Spleen (tissue), 11 donors: ENCODE measurements at regions not wholly inside any gene's neighbourhood (a gene's known extent, or its start where the extent isn't known, plus 50 kb on each side); places are given as distances from the start of the nearest gene placed in this dataset.

Source experiments
- DNase-seq: peaks from one replicate; pipeline ENCODE4 v3.0.0-alpha.2; 2020
- H3K27ac ChIP-seq, 8 donors: fragments of 200-600 bp; sonication (generic) in 7 of 8; 1 replicate in 4 of 8; 2 replicates in 4 of 8; pipeline versions ENCODE4 v1.5.0 to v1.8.0; 2016 to 2021; ENCODE audit warnings: inconsistent platforms in 4 of 8, mild to moderate bottlenecking in 4 of 8, moderate library complexity in 1 of 8
- H3K27me3 ChIP-seq, 7 donors: fragments of 200-600 bp; sonication (generic) in 6 of 7; replicated peaks in 1 of 7; 1 replicate in 4 of 7; 2 replicates in 3 of 7; pipeline versions ENCODE4 v1.5.0 to v1.8.0; 2016 to 2021; ENCODE audit warnings: inconsistent platforms in 3 of 7, mild to moderate bottlenecking in 1 of 7
- H3K36me3 ChIP-seq, 6 donors: fragments of 200-600 bp; sonication (generic) in 5 of 6; 1 replicate in 4 of 6; 2 replicates in 2 of 6; pipeline versions ENCODE4 v1.5.0 to v1.8.0; 2016 to 2021; ENCODE audit warnings: inconsistent platforms in 2 of 6
- H3K4me1 ChIP-seq, 6 donors: fragments of 200-600 bp; sonication (generic) in 5 of 6; 1 replicate in 3 of 6; 2 replicates in 3 of 6; pipeline versions ENCODE4 v1.5.0 to v1.8.0; 2016 to 2021; ENCODE audit warnings: inconsistent platforms in 3 of 6
- H3K4me3 ChIP-seq, 8 donors: fragments of 200-600 bp; sonication (generic) in 7 of 8; 1 replicate in 4 of 8; 2 replicates in 4 of 8; pipeline versions ENCODE4 v1.5.0 to v1.8.0; 2016 to 2021; ENCODE audit warnings: inconsistent platforms in 4 of 8, mild to moderate bottlenecking in 4 of 8, moderate library complexity in 2 of 8
- H3K9me3 ChIP-seq, 8 donors: fragments of 200-600 bp; sonication (generic) in 7 of 8; 1 replicate in 4 of 8; 2 replicates in 4 of 8; pipeline versions ENCODE4 v1.5.0 to v1.8.0; 2016 to 2021; ENCODE audit warnings: inconsistent platforms in 4 of 8
- POLR2A ChIP-seq, 3 donors: fragments of 450-650 bp; IDR thresholded peaks; one replicate each; pipeline ENCODE4 v1.5.1; 2017; ENCODE audit warnings: antibody characterized with exemption in 3 of 3, mild to moderate bottlenecking in 1 of 3
- POLR2AphosphoS5 ChIP-seq, 3 donors: sonication (generic); formaldehyde crosslinking; IDR thresholded peaks; one replicate each; pipeline ENCODE4 v1.5.1; 2017; ENCODE audit warnings: antibody characterized with exemption in 3 of 3
- WGBS, 5 donors: extraction: QIAGEN DNeasy Blood & Tissue Kit in 3 of 5; methylation state at CpG; one replicate each; pipeline versions ENCODE4 v1.1.5 to v1.1.7; 2013 to 2018; 5-methylcytosine and 5-hydroxymethylcytosine counted together
- intact Hi-C: fragments of 100-400 bp; cut with DNase I; formaldehyde crosslinking; loops from one replicate; pipeline ENCODE4 v1.15.0; 2023; ENCODE audit warnings: low total_unique reads
- TF ChIP-seq, protein P1 (sequence below), 11 experiments: fragments of 200-600 bp in 7 of 11; fragments of 450-650 bp in 4 of 11; sonication (generic) in 4 of 11; IDR thresholded peaks in 8 of 11; conservative IDR thresholded peaks in 3 of 11; 1 replicate in 7 of 11; 2 replicates in 4 of 11; pipeline versions ENCODE4 v1.4.0 to v1.8.0; 2016 to 2021; ENCODE audit warnings: antibody characterized with exemption in 11 of 11, inconsistent platforms in 4 of 11, mild to moderate bottlenecking in 1 of 11
- donor health status: healthy with polysubstance abuse.
- donor health status: DM: no; HTN: no; CAD: no; lungs with moderate emphysema.
- donor health status: DM: no; HTN: no; CAD: no.
- donor health status: Bipolar disorder and iron deficiency.
- donor health status: healthy.
- donor health status: DM: no; HTN: no; CAD: no.
- donor health status: DM: yes; HTN: yes; CAD: no.

DNA sequence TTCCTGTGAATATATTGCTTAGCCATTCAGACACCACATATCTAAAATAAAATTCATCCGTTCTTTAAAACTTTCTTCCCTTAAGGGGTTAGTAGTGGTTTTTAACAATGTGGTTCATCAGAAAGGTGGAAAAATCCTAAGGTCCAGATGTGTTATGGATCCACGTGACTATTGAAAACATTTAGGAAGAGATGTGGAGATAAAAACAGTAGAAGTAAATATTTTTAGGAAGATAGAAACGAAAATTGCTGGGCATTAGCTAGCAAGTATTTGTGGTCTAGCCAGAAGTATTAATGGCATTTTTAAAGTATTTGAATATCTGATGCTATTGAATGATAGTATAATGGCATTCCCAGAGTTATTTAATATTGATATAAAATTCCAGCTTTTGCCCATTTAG, 180.8 kb downstream of the LTN1 start:
- 72 to 91% (median 86%) methylated on average over 3 of the region's 3 CpGs for WGBS, 5 donors
- Histone ChIP-seq H3K9me3 (peaks cover 0 to 12% (median 0%) of the 10 kb centered on the region in 8 donors), H3K4me3 (no peak overlapping the region), H3K36me3 (no peaks in the 10 kb centered on the region), H3K27ac (no peak overlapping the region), H3K4me1 (no peaks in the 10 kb centered on the region), H3K27me3 (no peaks in the 10 kb centered on the region)
- intact Hi-C loops: no loop called here
- TF ChIP-seq POLR2A (IDR thresholded peaks at IDR 0.05): no peak
- TF ChIP-seq, protein P1, sequence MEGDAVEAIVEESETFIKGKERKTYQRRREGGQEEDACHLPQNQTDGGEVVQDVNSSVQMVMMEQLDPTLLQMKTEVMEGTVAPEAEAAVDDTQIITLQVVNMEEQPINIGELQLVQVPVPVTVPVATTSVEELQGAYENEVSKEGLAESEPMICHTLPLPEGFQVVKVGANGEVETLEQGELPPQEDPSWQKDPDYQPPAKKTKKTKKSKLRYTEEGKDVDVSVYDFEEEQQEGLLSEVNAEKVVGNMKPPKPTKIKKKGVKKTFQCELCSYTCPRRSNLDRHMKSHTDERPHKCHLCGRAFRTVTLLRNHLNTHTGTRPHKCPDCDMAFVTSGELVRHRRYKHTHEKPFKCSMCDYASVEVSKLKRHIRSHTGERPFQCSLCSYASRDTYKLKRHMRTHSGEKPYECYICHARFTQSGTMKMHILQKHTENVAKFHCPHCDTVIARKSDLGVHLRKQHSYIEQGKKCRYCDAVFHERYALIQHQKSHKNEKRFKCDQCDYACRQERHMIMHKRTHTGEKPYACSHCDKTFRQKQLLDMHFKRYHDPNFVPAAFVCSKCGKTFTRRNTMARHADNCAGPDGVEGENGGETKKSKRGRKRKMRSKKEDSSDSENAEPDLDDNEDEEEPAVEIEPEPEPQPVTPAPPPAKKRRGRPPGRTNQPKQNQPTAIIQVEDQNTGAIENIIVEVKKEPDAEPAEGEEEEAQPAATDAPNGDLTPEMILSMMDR (IDR thresholded peaks at IDR 0.05 in 8 of 11, conservative IDR thresholded peaks at IDR 0.05 in 3 of 11): no peak
- TF ChIP-seq POLR2AphosphoS5 (IDR thresholded peaks at IDR 0.05): no peak
- no peak for DNase-seq

DNA sequence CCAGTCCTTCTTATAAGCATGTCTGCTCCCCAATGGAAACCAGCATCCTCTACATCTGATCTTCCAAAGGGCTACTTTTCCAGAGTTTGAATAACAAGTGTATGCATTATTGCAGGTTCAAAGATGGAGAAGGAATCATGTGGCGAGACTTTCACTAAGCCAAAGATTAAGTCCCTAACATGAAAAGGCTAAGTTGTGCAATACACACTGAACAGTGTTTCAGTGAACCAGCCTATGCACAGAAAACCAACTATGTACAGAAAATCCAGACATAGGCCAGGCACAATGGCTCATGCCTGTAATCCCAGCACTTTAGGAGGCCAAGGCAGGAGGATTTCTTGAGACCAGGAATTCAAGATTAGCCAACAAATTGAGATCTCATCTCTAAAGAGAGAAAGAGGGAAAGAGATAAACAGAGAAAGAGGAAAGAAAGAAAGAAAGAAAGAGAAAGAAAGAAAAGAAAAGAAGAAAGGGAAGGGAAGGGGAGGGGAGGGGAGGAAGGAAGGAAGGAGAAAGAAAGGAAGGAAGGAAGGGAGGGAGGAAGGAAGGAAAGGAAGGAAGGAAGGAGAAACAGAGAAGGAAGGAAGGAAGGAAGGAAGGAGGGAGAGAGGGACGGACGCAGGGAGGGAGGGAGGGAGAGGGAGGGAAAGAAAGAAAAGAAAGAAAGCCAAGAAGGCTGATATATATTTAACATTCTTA, 181.7 kb downstream of the LTN1 start:
- TF ChIP-seq POLR2AphosphoS5 (IDR thresholded peaks at IDR 0.05): no peak
- TF ChIP-seq, protein P1 (IDR thresholded peaks at IDR 0.05 in 8 of 11, conservative IDR thresholded peaks at IDR 0.05 in 3 of 11): no peak
- TF ChIP-seq POLR2A (IDR thresholded peaks at IDR 0.05): no peak
- intact Hi-C loops: no loop called here
- 63 to 84% (median 70%) methylated on average over 3 of the region's 3 CpGs for WGBS, 5 donors

DNA sequence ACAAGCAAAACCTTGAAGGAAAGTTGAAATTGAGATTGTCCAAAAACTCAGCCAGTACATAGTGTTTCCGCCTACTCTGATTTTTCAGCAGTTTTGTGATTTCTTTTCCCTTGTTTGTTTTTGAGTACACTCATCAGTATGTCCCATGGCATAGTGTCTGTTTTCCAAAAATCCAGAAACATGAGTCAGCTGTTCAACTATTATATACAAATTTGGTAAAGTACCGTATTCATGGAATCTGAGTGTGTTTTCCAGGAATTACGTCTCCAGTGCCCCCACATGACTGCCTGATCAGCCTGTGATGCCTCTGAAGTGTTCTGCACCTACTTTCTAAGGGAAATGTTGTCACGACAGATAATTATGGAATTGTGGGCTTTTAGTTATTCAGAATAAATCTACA, 186.8 kb downstream of the LTN1 start:
- intact Hi-C loops: no loop called here
- TF ChIP-seq POLR2AphosphoS5 (IDR thresholded peaks at IDR 0.05) (no peak), POLR2A (IDR thresholded peaks at IDR 0.05) (no peak)
- TF ChIP-seq, protein P1 (IDR thresholded peaks at IDR 0.05 in 8 of 11, conservative IDR thresholded peaks at IDR 0.05 in 3 of 11): no peak
- no peak overlapping the region for H3K4me3 ChIP-seq

More for the DNA sequence above, 181.7 kb downstream of the LTN1 start:
- Histone ChIP-seq H3K36me3 (no peaks in the 10 kb centered on the region), H3K4me3 (no peak overlapping the region), H3K9me3 (peaks cover 0 to 12% (median 0%) of the 10 kb centered on the region in 8 donors), H3K4me1 (no peaks in the 10 kb centered on the region), H3K27ac (no peak overlapping the region), H3K27me3 (no peaks in the 10 kb centered on the region)
- DNase-seq: no peak

DNA sequence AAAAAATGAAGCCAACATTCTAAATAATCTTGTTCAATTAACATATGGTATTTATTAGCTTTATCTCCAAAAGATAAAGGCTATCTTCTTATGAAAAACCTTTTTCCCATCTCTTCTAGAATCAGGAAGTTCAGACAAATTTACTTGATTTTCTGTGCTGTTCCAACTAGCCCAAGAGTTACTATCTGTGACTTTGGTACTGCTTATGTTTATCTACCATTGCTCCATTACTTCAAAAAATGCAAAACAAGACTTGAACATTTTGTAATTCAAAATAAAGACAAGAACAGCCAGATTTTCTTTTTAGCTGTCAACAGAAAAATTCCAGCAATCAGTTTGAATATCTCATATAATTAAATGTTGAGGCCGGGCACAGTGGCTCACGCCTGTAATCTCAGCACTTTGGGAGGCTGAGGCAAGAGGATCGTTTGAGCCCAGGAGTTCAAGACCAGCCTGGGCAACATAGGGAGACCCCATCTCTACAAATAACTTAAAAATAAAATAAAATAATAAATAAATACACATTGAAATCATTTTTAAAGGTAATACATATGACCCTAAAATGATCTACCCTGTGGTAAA, 188.5 kb downstream of the LTN1 start:
- Histone ChIP-seq H3K4me1 (no peaks in the 10 kb centered on the region), H3K27ac (no peak overlapping the region)

More for the DNA sequence above, 186.8 kb downstream of the LTN1 start:
- 58 to 95% (median 75%) methylated on average over 4 of the region's 4 CpGs for WGBS, 5 donors
- H3K36me3 ChIP-seq: no peaks in the 10 kb centered on the region
- no peaks in the 10 kb centered on the region for H3K4me1 ChIP-seq
- DNase-seq: no peak
- no peak overlapping the region for H3K27ac ChIP-seq
- peaks cover 0 to 10% (median 0%) of the 10 kb centered on the region in 8 donors for H3K9me3 ChIP-seq
- no peaks in the 10 kb centered on the region for H3K27me3 ChIP-seq

More for the DNA sequence above, 188.5 kb downstream of the LTN1 start:
- Histone ChIP-seq H3K27me3 (no peaks in the 10 kb centered on the region), H3K4me3 (no peak overlapping the region), H3K36me3 (no peaks in the 10 kb centered on the region), H3K9me3 (peaks cover 0 to 10% (median 0%) of the 10 kb centered on the region in 8 donors)
- DNase-seq: no peak
- TF ChIP-seq, protein P1 (IDR thresholded peaks at IDR 0.05 in 8 of 11, conservative IDR thresholded peaks at IDR 0.05 in 3 of 11): no peak
- no peak for TF ChIP-seq POLR2A (IDR thresholded peaks at IDR 0.05)
- no peak for TF ChIP-seq POLR2AphosphoS5 (IDR thresholded peaks at IDR 0.05)
- WGBS, 5 donors: 82 to 97% (median 88%) methylated on average over 3 of the region's 3 CpGs
- intact Hi-C loops: no loop called here
